ENCODE measurements at regions not wholly inside any gene's neighbourhood (a gene's known extent, or its start where the extent isn't known, plus 50 kb on each side); places are given as distances from the start of the nearest gene placed in this dataset.

DNA sequence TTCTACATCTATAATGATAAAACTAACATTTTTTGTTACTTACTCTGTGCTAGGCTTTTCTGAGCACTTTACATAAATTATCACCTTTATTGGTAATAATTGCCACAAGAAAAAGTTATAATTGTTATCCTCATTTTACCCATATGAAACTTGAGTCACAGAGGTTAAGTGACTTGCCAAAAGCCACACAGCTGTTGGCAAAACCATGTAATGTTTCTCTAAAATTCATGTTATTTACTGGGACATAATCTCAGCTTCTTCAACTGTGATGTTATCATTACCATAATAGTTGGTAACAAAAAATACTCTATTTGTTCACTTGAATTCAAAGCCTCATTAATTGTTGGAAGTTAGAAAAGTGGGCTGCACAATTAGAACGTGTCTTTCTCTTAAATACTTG, 437.3 kb downstream of the BRINP1 start:
- H3K79me2 ChIP-seq (ENCODE audit: low read length) = no peaks in the 10 kb centered on the region
- H3K9me3 ChIP-seq (ENCODE audit: low read length) = peaks cover 7% of the 10 kb centered on the region
- H3K9ac ChIP-seq (ENCODE audit: low read length) = no peak overlapping the region
- no peak overlapping the region for H3K4me3 ChIP-seq (ENCODE audit: low read length)
- no peaks in the 10 kb centered on the region for H3K27me3 ChIP-seq (ENCODE audit: low read length)
- no peaks in the 10 kb centered on the region for H3K4me1 ChIP-seq (ENCODE audit: low read length)
- no peak for DNase-seq
- H3K4me2 ChIP-seq (ENCODE audit: low read depth, low read length, poor library complexity, severe bottlenecking) = no peak overlapping the region
- H3K36me3 ChIP-seq (ENCODE audit: insufficient read depth, low read length) = no peaks in the 10 kb centered on the region
- H2AFZ ChIP-seq (ENCODE audit: low read length) = no peak overlapping the region
- H4K20me1 ChIP-seq (ENCODE audit: insufficient read depth, low read depth, low read length) = no peaks in the 10 kb centered on the region
- no peaks in the 10 kb centered on the region for H3K9me2 ChIP-seq (replicated peaks; ENCODE audit: insufficient read depth, low read length)
- no peak overlapping the region for H3K27ac ChIP-seq (ENCODE audit: low read length)

DNA sequence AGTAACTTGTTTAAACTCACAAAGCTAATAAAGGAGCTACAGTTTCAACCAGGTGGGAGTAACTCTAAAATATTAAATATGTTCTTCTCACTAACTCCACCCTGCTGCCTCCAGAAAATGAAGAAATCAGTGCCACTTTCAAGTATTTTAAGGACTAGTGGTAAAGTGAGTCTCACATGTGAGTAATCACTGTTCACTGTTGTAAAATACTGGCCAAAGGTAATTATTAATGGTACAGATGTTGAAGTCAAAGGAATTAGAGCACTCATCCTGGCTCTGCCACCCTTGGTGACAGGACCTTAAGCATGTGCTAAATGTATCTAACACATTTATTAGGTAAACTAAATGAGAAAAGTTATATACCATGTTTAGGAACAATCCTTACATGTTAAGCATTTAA, 430.7 kb downstream of the BRINP1 start:
- Histone ChIP-seq H3K27me3 (ENCODE audit: low read length) (no peaks in the 10 kb centered on the region), H4K20me1 (ENCODE audit: insufficient read depth, low read depth, low read length) (no peaks in the 10 kb centered on the region)

DNA sequence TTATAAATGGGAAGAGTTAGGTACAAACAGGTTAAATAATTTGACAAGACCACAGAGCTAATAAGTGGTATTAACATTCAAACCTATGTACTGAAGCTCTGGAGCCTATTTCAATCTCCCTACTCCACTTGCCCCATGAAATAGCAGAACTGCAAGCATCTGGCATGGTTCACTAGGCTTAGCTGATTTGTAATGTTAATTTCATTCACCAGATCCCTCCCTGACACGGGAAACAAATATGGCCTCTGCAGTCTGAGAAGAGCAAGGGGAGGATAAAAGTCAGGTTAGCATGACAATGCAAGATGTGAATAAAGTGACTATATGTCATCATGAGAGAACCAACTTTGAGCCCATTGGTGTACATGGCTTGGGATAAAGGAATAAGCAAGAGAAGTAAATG, 428.8 kb downstream of the BRINP1 start:
- no peaks in the 10 kb centered on the region for H3K4me1 ChIP-seq (ENCODE audit: low read length)
- no peaks in the 10 kb centered on the region for H3K36me3 ChIP-seq (ENCODE audit: insufficient read depth, low read length)
- no peaks in the 10 kb centered on the region for H3K27me3 ChIP-seq (ENCODE audit: low read length)
- no peak overlapping the region for H3K9ac ChIP-seq (ENCODE audit: low read length)
- H3K4me3 ChIP-seq (ENCODE audit: low read length) = no peak overlapping the region
- H4K20me1 ChIP-seq (ENCODE audit: insufficient read depth, low read depth, low read length) = no peaks in the 10 kb centered on the region
- H3K9me3 ChIP-seq (ENCODE audit: low read length) = peaks cover 19% of the 10 kb centered on the region; the same call in 1 of the 2 replicates
- no peak overlapping the region for H2AFZ ChIP-seq (ENCODE audit: low read length)
- H3K9me2 ChIP-seq (replicated peaks; ENCODE audit: insufficient read depth, low read length) = no peaks in the 10 kb centered on the region
- no peak for DNase-seq
- H3K27ac ChIP-seq (ENCODE audit: low read length) = no peak overlapping the region
- H3K4me2 ChIP-seq (ENCODE audit: low read depth, low read length, poor library complexity, severe bottlenecking) = no peak overlapping the region
- no peaks in the 10 kb centered on the region for H3K79me2 ChIP-seq (ENCODE audit: low read length)

More for the DNA sequence above, 430.7 kb downstream of the BRINP1 start:
- H3K27ac ChIP-seq (ENCODE audit: low read length) = no peak overlapping the region
- no peaks in the 10 kb centered on the region for H3K4me1 ChIP-seq (ENCODE audit: low read length)
- DNase-seq = no peak
- H3K36me3 ChIP-seq (ENCODE audit: insufficient read depth, low read length) = no peaks in the 10 kb centered on the region
- peaks cover 24% of the 10 kb centered on the region for H3K9me3 ChIP-seq (ENCODE audit: low read length)
- no peaks in the 10 kb centered on the region for H3K9me2 ChIP-seq (replicated peaks; ENCODE audit: insufficient read depth, low read length)
- H3K4me3 ChIP-seq (ENCODE audit: low read length) = no peak overlapping the region
- no peaks in the 10 kb centered on the region for H3K79me2 ChIP-seq (ENCODE audit: low read length)
- no peak overlapping the region for H3K9ac ChIP-seq (ENCODE audit: low read length)
- no peak overlapping the region for H3K4me2 ChIP-seq (ENCODE audit: low read depth, low read length, poor library complexity, severe bottlenecking)
- no peak overlapping the region for H2AFZ ChIP-seq (ENCODE audit: low read length)

DNA sequence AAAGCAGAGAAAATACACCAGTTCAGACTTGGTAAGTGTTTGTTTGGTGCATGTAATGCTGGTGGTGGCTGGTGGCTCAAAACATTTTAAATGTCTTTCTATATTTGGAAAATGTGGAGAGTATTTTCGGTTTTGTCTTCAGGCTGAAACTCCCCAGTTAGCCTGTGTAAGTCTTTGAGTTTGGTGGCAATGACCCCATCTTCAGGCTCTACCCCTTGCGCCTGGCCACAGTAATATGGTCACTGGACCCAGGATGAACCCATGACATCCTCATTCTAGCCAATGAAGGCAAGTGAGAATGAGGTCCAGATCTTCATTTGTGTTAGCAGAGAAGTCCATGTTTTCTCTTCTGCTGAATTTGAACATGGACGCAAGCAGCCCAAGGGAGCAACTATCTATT, 422.6 kb downstream of the BRINP1 start:
- H3K4me1 ChIP-seq (ENCODE audit: low read length) = no peaks in the 10 kb centered on the region
- no peak overlapping the region for H3K27ac ChIP-seq (ENCODE audit: low read length)
- no peak overlapping the region for H3K4me3 ChIP-seq (ENCODE audit: low read length)
- no peak overlapping the region for H2AFZ ChIP-seq (ENCODE audit: low read length)
- H3K9ac ChIP-seq (ENCODE audit: low read length) = no peak overlapping the region
- H3K4me2 ChIP-seq (ENCODE audit: low read depth, low read length, poor library complexity, severe bottlenecking) = no peak overlapping the region
- no peaks in the 10 kb centered on the region for H3K27me3 ChIP-seq (ENCODE audit: low read length)
- no peaks in the 10 kb centered on the region for H3K9me2 ChIP-seq (replicated peaks; ENCODE audit: insufficient read depth, low read length)
- H4K20me1 ChIP-seq (ENCODE audit: insufficient read depth, low read depth, low read length) = no peaks in the 10 kb centered on the region
- peaks cover 17% of the 10 kb centered on the region; the same call in 1 of the 2 replicates for H3K9me3 ChIP-seq (ENCODE audit: low read length)
- H3K79me2 ChIP-seq (ENCODE audit: low read length) = no peaks in the 10 kb centered on the region
- H3K36me3 ChIP-seq (ENCODE audit: insufficient read depth, low read length) = no peaks in the 10 kb centered on the region
- DNase-seq = no peak

DNA sequence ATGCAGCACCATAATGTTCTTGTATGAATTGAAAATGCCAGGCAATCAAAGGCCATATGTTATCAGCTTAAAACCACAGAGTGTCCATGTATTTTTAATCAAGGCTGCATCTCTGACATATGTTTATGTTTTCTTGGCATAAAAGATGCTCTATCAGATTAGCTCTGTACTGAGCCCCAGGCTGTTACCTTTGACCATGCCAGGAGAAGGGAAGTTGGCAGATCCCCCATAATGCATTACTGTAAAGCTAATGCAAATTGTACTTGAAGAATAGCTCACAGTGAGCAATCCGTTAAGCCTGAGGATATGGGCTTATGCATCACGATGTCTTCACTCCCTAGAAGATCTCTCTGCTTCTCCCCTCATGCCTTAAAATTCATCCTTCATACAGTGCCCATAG, 414.4 kb downstream of the BRINP1 start:
- Histone ChIP-seq H3K4me3 (ENCODE audit: low read length) (no peak overlapping the region), H3K9ac (ENCODE audit: low read length) (no peak overlapping the region), H3K9me2 (replicated peaks; ENCODE audit: insufficient read depth, low read length) (no peaks in the 10 kb centered on the region), H2AFZ (ENCODE audit: low read length) (no peak overlapping the region), H3K4me1 (ENCODE audit: low read length) (no peaks in the 10 kb centered on the region), H3K4me2 (ENCODE audit: low read depth, low read length, poor library complexity, severe bottlenecking) (no peak overlapping the region), H3K27ac (ENCODE audit: low read length) (no peak overlapping the region), H3K9me3 (ENCODE audit: low read length) (peaks cover 16% of the 10 kb centered on the region), H4K20me1 (ENCODE audit: insufficient read depth, low read depth, low read length) (no peaks in the 10 kb centered on the region), H3K27me3 (ENCODE audit: low read length) (no peaks in the 10 kb centered on the region), H3K79me2 (ENCODE audit: low read length) (no peaks in the 10 kb centered on the region), H3K36me3 (ENCODE audit: insufficient read depth, low read length) (no peaks in the 10 kb centered on the region)
- DNase-seq = no peak

DNA sequence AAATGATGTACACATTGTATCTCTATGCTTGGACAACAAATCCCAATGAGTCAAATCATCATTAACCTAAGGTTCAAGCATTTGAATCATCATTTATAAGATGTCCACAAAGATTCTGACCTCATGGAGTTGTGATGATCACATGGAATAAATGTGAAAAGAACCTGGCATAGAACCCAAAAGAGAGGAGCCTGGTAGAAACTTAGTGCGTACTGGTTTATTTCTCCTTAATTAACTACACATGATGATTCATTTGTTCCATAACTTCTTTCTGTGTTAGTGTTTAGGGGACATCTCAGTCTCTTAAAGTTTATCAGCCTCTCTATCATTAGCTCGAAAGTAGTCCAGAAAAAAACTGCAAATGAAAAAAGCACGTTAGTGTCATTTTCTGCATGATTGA, 411.6 kb downstream of the BRINP1 start:
- no peak overlapping the region for H3K4me3 ChIP-seq (ENCODE audit: low read length)
- no peak overlapping the region for H3K27ac ChIP-seq (ENCODE audit: low read length)
- no peaks in the 10 kb centered on the region for H3K9me2 ChIP-seq (replicated peaks; ENCODE audit: insufficient read depth, low read length)
- H3K4me1 ChIP-seq (ENCODE audit: low read length) = no peaks in the 10 kb centered on the region
- no peaks in the 10 kb centered on the region for H3K36me3 ChIP-seq (ENCODE audit: insufficient read depth, low read length)
- H3K27me3 ChIP-seq (ENCODE audit: low read length) = no peaks in the 10 kb centered on the region
- H3K4me2 ChIP-seq (ENCODE audit: low read depth, low read length, poor library complexity, severe bottlenecking) = no peak overlapping the region
- H3K9ac ChIP-seq (ENCODE audit: low read length) = no peak overlapping the region
- H3K79me2 ChIP-seq (ENCODE audit: low read length) = no peaks in the 10 kb centered on the region
- no peak for DNase-seq
- peaks cover 10% of the 10 kb centered on the region for H3K9me3 ChIP-seq (ENCODE audit: low read length)
- no peak overlapping the region for H2AFZ ChIP-seq (ENCODE audit: low read length)
- no peaks in the 10 kb centered on the region for H4K20me1 ChIP-seq (ENCODE audit: insufficient read depth, low read depth, low read length)

DNA sequence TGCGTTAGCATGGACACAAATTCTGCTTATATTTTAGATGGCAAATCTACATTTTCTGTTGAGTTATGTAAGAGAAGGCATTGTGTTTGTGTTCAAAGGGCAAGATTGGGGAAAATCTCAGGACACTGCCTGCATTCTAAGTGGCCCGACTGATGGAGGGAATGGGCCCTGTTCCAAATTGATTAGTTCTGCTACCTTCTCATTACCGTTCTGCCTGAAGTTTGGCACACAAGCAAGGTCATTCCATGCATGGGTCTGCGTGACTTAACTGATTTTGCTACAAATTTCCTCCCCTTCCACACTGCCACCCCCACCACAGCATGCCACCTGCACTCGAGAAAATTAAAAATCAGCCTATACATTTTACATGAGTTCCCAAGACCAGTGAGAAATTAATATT, 409.9 kb downstream of the BRINP1 start:
- Histone ChIP-seq H3K4me2 (ENCODE audit: low read depth, low read length, poor library complexity, severe bottlenecking) (no peak overlapping the region), H3K79me2 (ENCODE audit: low read length) (no peaks in the 10 kb centered on the region), H3K9ac (ENCODE audit: low read length) (no peak overlapping the region), H3K9me3 (ENCODE audit: low read length) (peaks cover 5% of the 10 kb centered on the region), H2AFZ (ENCODE audit: low read length) (no peak overlapping the region), H3K27ac (ENCODE audit: low read length) (no peak overlapping the region), H3K4me1 (ENCODE audit: low read length) (no peaks in the 10 kb centered on the region), H3K27me3 (ENCODE audit: low read length) (no peaks in the 10 kb centered on the region), H3K36me3 (ENCODE audit: insufficient read depth, low read length) (no peaks in the 10 kb centered on the region), H3K4me3 (ENCODE audit: low read length) (no peak overlapping the region), H3K9me2 (replicated peaks; ENCODE audit: insufficient read depth, low read length) (no peaks in the 10 kb centered on the region), H4K20me1 (ENCODE audit: insufficient read depth, low read depth, low read length) (no peaks in the 10 kb centered on the region)
- DNase-seq = no peak

DNA sequence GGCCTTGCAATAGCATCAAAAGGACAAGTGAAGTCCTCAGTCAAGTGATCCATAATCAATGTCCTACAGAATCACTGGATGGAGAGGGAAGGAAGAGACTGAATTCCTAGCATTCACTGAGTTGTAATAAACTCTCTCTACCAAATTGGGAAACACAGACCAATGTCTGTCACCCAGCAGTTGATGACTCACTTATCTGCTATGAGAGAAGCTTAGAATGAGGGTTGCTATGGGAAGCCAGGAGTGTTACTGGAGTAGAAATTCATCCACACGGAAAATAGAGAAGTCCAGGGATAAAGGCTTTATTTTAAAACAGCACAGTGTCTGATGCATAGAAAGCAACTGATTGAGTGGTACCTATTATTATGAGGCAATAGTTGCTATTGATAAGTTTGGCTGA, 407.4 kb downstream of the BRINP1 start:
- Histone ChIP-seq H3K9ac (ENCODE audit: low read length) (no peak overlapping the region), H4K20me1 (ENCODE audit: insufficient read depth, low read depth, low read length) (no peaks in the 10 kb centered on the region), H3K4me2 (ENCODE audit: low read depth, low read length, poor library complexity, severe bottlenecking) (no peak overlapping the region), H3K9me3 (ENCODE audit: low read length) (peaks cover 3% of the 10 kb centered on the region), H3K27me3 (ENCODE audit: low read length) (no peaks in the 10 kb centered on the region), H3K79me2 (ENCODE audit: low read length) (no peaks in the 10 kb centered on the region), H2AFZ (ENCODE audit: low read length) (no peak overlapping the region), H3K9me2 (replicated peaks; ENCODE audit: insufficient read depth, low read length) (no peaks in the 10 kb centered on the region), H3K4me1 (ENCODE audit: low read length) (no peaks in the 10 kb centered on the region), H3K27ac (ENCODE audit: low read length) (no peak overlapping the region), H3K4me3 (ENCODE audit: low read length) (no peak overlapping the region), H3K36me3 (ENCODE audit: insufficient read depth, low read length) (no peaks in the 10 kb centered on the region)
- DNase-seq = no peak

DNA sequence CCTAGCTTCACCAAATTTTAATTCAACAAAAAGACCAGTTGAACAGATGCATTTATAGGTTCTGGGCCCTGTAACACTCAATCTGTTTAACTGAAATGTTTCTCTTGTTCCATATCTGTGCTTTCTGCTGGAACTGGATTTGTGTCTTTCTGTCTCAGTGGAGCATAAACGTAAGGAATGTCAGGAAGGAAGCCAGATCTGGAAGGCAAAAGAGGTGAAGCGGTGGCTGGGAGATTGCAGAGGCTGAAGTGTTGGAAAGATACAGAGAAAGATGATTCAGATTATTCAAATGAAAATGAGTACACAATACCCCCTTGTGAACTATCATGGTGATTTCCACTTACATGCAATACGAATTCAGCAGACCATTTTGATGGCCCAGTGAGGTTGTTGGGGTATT, 406.8 kb downstream of the BRINP1 start:
- H3K4me3 ChIP-seq (ENCODE audit: low read length) = no peak overlapping the region
- no peaks in the 10 kb centered on the region for H3K36me3 ChIP-seq (ENCODE audit: insufficient read depth, low read length)
- H3K4me2 ChIP-seq (ENCODE audit: low read depth, low read length, poor library complexity, severe bottlenecking) = no peak overlapping the region
- H3K79me2 ChIP-seq (ENCODE audit: low read length) = no peaks in the 10 kb centered on the region
- no peak overlapping the region for H3K27ac ChIP-seq (ENCODE audit: low read length)
- H3K9me2 ChIP-seq (replicated peaks; ENCODE audit: insufficient read depth, low read length) = no peaks in the 10 kb centered on the region
- H4K20me1 ChIP-seq (ENCODE audit: insufficient read depth, low read depth, low read length) = no peaks in the 10 kb centered on the region
- no peak overlapping the region for H3K9ac ChIP-seq (ENCODE audit: low read length)
- no peak overlapping the region for H2AFZ ChIP-seq (ENCODE audit: low read length)
- H3K27me3 ChIP-seq (ENCODE audit: low read length) = no peaks in the 10 kb centered on the region
- H3K4me1 ChIP-seq (ENCODE audit: low read length) = no peaks in the 10 kb centered on the region
- peaks cover 3% of the 10 kb centered on the region for H3K9me3 ChIP-seq (ENCODE audit: low read length)
- no peak for DNase-seq
